SK-N-SH (cell line): ENCODE measurements at regions not wholly inside any gene's neighbourhood (a gene's known extent, or its start where the extent isn't known, plus 50 kb on each side); places are given as distances from the start of the nearest gene placed in this dataset.

Source experiments
- CTCF ChIP-seq: fragments of 200-600 bp; sonication (generic); IDR thresholded peaks from 2 replicates; pipeline ENCODE4 v1.6.1; 2017; ENCODE audit warnings: antibody characterized with exemption, mild to moderate bottlenecking, moderate library complexity
- ELF1 ChIP-seq: IDR thresholded peaks from 2 replicates; pipeline ENCODE4 v1.4.0; 2012
- EP300 ChIP-seq, 2 experiments: IDR thresholded peaks; 2 replicates each; pipeline versions ENCODE4 v1.4.0 to v1.6.1; 2012; ENCODE audit warnings: borderline replicate concordance in 1 of 2, low read depth in 1 of 2, low read length in 1 of 2
- EZH2phosphoT487 ChIP-seq: fragments of 200-600 bp; sonication (generic); IDR thresholded peaks from 2 replicates; pipeline ENCODE4 v1.6.1; 2017; ENCODE audit warnings: low read depth, mixed run types, mild to moderate bottlenecking, antibody characterized with exemption, moderate library complexity, borderline replicate concordance
- FOSL2 ChIP-seq: IDR thresholded peaks from 2 replicates; pipeline ENCODE4 v1.4.0; 2012; ENCODE audit warnings: low read depth, mild to moderate bottlenecking, moderate library complexity, borderline replicate concordance
- FOXM1 ChIP-seq: IDR thresholded peaks from 2 replicates; pipeline ENCODE4 v1.4.0; 2012; ENCODE audit warnings: low read depth, mild to moderate bottlenecking
- POLR2AphosphoS5 ChIP-seq: IDR thresholded peaks from 2 replicates; pipeline ENCODE4 v1.6.1; 2012; ENCODE audit warnings: low read depth, low read length
- USF2 ChIP-seq: fragments of 150-350 bp; IDR thresholded peaks from 2 replicates; pipeline ENCODE4 v1.6.1; 2017; ENCODE audit warnings: antibody characterized with exemption, low read length, low read depth, borderline replicate concordance
- YY1 ChIP-seq: IDR thresholded peaks from 2 replicates; pipeline ENCODE4 v1.4.0; 2012; ENCODE audit warnings: low read depth, mild to moderate bottlenecking

- no peak for TF ChIP-seq FOSL2
- TF ChIP-seq POLR2AphosphoS5, result no peak
- peak; percentile 25; the same call in 1 of the 2 replicates for TF ChIP-seq CTCF
- no peak for TF ChIP-seq USF2
- no peak for TF ChIP-seq EP300 (IDR thresholded peaks at IDR 0.05; ENCODE audit: borderline replicate concordance in 1 of 2, low read depth in 1 of 2, low read length in 1 of 2)
- no peak for TF ChIP-seq YY1
- no peak for TF ChIP-seq EZH2phosphoT487
- no peak for TF ChIP-seq FOXM1
- no peak for TF ChIP-seq ELF1
These were observed 206.9 kb downstream of the GLUD2 start for GRCh38 chrX:121254336-121254735.
